ENCODE measurements at regions not wholly inside any gene's neighbourhood (a gene's known extent, or its start where the extent isn't known, plus 50 kb on each side); places are given as distances from the start of the nearest gene placed in this dataset.
"Not testable (repeated sequence)": the region's sequence is repeated elsewhere in the genome, so short reads cannot be mapped to it uniquely, and the experiment has no call there.

- ATAC-seq: peak; percentile 78
These were observed 168.1 kb upstream of the TOP1 start for GRCh38 chr20:40860487-40860902.

- no peak for ATAC-seq
These were observed 167.1 kb upstream of the TOP1 start for GRCh38 chr20:40861427-40862008.

DNA sequence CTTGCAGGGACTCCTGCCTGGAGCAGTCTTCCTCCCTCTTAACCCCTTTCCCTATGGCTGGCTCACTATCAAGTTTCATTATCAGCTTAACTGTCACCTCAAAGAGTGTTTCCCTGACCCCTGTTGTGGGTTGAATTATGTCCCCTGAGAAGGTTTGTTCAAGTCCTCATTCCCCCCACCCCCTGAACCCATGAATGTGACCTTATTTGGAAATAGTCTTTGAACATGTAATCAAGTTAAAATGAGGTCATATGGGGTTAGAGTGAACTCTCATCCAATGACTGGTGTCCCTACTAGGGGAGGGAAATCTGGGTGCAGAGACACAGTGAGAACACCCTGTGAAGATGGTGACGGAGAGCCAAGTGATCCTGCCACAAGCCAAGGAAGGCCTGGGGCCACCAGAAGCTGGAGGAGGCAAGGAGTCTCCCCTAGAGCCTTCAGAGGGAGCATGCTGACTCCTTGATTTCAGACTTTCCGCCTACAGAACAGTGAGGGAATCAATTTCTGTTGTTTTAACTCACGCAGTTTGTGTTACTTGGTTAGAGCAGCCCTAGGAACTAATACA is 165.2 kb upstream of the TOP1 start:
- no peak for ATAC-seq

GRCh38 chr20:40864470-40864869 is 164.2 kb upstream of the TOP1 start:
- ATAC-seq: no peak

DNA sequence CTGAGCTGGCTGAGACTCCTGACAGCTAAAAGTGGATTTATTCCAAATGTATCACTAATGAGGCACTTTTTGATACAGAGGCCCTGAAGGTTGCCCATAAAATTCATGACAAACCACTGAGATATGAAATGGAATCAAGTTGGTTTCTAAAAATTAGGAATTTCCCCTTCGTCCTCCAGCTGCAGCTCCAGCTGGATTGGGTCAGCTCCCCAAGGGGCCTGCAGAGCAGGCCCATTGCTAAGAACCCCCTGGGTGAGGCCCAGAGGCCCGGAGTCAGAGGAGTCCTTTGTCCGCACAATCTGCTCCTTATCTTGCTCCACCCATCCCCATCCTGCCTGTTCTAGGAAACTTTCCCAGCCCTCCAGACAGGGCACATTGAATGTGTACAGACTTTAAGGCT is 163.5 kb upstream of the TOP1 start:
- no peak for ATAC-seq

DNA sequence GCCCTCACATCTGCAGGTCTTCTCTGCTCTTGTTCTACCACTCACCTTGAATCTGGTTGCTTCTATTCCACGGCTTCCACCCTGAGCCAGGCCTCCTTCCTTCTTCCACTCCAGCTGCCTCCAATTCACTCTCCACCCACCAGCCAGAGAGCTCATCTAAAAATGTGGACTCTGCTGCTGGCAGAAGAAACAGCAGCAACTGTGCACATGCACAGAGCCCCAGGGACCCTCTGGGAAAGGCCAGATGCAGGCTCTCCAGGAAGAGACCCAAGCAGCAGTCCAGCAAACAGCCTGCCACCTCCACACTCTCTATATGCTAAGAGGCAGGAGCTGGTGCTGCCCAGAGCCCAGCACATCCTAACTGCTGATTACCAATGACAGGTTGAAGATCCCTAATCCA is 162.6 kb upstream of the TOP1 start:
- ATAC-seq: no peak

- no peak for ATAC-seq
These were observed 159.9 kb upstream of the TOP1 start for GRCh38 chr20:40868551-40869217.

DNA sequence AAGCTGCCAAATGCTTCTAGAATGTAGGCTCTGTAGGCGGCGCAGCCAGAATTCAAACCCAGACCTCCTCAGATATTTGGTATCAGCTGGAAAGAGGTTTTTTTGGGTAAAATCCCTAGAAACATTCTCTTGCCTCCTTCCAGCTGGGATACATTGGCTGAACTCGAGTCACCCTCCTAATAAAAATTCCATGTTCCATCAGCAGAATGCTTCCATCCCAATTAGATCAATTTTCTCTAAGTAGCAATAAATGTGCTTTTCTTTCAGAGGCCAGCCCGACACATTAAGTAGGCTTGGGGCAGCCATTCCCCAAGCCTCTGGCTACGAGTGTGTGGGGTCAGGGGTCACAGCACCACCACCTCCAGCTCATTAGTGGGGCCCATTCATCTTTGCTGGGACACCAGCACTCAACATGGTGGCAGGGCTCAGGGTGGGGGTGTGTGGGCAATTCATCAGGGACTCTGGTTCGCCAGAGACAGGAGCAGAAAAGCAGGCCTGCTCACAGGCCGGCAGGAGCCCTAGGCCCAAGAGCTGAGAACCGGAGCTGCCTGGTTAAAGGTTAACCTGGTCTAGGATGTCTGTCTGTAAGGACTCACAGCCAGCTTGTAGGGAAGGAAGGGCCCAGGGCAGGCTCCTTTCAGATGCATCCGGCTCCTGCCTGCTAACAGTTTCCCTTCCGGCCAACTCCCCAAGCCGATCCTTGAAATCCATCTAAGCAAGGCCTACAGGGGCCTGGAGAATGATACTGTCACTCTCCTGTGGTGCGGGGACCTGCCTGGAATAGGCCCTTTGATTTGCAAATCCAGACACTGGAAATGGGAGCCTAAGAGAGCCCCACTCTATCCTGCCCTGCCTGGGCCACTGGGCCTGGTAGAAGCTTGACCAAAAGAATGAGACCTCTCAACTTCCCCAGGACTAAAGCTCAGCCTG is 159.1 kb upstream of the TOP1 start:
- ATAC-seq: no peak

- ATAC-seq: no peak
These were observed 153.2 kb upstream of the TOP1 start for GRCh38 chr20:40875116-40876085.

- ATAC-seq: not testable (repeated sequence)
These were observed 150.5 kb upstream of the TOP1 start for GRCh38 chr20:40878099-40878498.

GRCh38 chr20:40880063-40880728 is 148.4 kb upstream of the TOP1 start:
- ATAC-seq: peak; percentile 79

- no peak for ATAC-seq
These were observed 147.9 kb upstream of the TOP1 start for GRCh38 chr20:40880729-40881109.

DNA sequence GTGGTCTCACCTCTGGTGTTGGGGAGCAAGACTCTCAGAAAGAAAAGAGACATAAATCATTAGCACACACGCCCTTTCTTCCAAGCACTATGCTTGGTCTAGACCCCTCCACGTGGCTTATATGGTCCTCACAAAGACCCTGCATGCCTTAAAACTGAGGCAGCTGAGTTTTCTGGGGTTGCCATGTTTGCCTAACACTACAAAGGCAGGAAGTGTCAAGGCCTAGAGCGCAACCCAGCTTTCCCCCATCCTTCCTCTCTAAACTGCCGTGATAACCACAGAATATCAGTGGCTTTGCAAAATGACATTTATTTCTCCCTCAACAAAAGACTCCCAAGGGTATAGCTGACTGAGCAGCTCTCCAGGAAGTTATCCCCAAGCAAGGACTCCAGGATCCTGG is 146.5 kb upstream of the TOP1 start:
- ATAC-seq: no peak

DNA sequence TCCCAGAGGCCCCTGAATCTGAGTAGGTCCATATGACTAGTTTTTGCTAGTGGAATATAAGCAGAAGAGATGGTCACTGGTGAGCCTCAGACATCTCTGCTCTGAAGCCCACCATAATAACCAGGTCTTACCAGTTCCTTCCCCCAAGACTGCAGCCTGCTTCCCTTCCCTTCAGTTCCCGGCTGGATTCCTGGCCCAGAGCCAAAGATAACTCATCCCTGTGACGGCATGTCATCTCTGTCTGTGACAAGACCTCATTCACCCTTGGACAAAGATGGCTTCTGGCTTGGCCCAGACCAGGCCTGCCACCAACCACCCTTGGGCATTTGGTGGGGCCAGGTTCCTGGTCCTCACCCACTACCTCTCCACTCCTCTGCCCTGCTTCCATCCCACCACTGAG is 145.5 kb upstream of the TOP1 start:
- no peak for ATAC-seq

DNA sequence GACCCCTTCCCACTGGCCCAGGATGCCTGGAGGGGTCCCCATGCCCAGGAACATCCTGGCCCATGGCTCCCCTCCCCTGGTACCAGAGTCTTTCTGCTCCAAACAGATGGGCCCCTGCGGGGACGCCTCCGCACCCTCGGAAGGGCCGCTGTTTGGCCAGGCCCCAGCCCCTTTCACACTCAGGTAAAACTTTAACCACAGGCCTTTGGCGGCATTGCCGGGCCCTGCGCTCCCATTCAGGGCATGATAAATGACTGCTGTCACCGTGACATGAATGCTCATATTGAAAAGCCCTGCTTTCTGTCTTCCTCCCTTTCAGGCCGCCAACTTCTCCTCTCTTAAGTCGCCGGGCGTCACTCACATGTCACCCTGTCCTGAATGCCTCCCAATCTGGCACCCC is 141.5 kb upstream of the TOP1 start:
- no peak for ATAC-seq

DNA sequence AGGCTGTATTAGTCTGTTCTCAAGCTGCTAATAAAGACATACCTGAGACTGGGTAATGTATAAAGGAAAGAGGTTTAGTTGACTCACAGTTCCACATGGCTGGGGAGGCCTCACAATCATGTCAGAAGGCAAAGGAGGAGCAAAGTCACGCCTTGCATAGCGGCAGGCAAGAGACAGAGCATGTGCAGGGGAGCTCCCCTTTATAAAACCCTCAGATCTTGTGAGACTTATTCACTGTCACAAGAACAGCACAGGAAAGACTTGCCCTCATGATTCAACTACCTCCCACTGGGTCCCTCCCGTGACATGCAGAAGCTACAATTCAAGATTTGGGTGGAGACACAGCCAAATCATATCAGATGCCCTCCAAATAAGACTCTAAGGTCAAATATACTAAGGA is 139.4 kb upstream of the TOP1 start:
- ATAC-seq: not testable (repeated sequence)

- ATAC-seq: no peak
These were observed 138.4 kb upstream of the TOP1 start for GRCh38 chr20:40890181-40890580.

GRCh38 chr20:40890635-40891034 is 138.0 kb upstream of the TOP1 start:
- no peak for ATAC-seq

DNA sequence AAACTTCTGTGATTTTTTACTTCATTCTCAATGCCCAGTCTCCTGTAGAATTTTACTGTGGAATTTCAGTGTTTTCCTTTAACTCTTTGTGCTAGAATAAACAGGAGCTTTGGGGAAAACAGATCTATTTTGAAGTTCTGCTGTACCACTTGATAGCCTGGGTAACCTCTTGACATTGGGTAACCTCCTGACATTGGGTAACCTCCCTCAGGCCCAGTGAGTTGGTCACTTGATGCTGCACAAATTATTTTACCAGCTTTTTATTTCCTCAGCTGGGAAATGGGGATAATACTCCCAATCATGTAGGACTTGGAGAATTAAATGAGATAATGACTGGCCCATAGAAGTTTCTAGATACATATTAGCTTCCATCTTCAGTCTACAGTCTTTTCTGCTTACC is 137.3 kb upstream of the TOP1 start:
- ATAC-seq: no peak

- ATAC-seq: no peak
These were observed 136.0 kb upstream of the TOP1 start for GRCh38 chr20:40892642-40893041.

DNA sequence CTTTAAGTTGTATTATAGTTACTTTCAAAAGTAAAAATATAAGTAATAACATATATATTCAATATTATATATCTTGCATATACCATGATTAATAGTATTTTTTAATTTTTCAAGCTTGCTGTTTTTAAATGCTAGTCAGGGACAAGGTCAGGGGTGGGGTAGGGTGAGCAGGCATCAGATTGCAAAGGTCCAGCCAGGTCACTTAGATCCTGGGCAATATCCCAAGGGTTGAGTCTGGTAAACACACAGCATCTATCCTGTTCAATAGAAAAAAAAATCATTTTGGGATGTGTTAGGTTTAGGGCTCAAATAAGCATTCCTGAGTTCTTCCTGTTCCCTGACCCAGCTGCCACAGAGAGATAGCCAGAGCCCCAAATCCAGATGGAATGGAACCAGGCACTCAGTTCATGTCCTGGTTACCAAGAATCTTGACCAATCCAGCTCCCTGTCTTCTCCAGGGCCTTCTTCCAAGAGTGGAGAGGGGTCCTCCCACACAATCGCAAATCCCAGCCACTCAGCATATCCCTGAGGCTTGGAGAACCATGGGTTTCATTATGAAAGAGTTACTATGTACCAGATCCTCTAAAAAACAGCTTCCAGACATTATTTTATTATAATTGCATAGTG is 134.9 kb upstream of the TOP1 start:
- no peak for ATAC-seq
